ENCODE measurements at regions not wholly inside any gene's neighbourhood (a gene's known extent, or its start where the extent isn't known, plus 50 kb on each side); places are given as distances from the start of the nearest gene placed in this dataset.
"Not testable (repeated sequence)": the region's sequence is repeated elsewhere in the genome, so short reads cannot be mapped to it uniquely, and the experiment has no call there.

DNA sequence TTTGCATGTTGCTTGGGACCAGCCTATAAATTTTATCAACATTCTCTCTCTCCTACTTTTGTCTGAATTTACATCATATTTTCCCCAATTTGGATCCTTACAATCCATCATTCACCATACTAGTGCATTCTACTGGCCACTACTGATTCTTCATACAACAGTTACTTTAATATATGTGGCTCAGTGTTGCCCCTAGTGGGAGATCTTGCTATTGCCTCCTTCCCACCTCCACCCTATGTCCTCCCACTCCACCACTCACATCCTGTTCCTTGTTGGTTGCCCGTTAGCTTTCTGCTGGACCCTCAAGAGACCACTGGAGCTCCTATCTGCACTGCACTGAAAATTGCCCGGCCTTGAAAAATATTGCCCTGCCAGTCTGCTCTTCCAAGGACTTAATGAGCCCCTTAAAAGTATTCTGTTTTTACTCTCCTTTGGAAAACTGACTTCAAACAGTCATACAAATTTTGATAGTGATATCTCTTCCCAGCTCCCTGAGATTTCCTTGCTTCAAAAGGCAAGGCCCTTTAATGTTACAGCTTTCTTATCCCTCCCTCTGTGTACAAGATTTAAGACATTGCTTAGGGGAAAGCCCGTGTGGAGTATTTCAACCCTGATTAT is 243.2 kb upstream of the TMEM229A start:
- Mint-ChIP-seq H3K36me3 (ENCODE audit: low read depth) (no peaks in the 10 kb centered on the region), H3K27ac (no peak overlapping the region), H3K27me3 (no peaks in the 10 kb centered on the region), H3K9me3 (no peaks in the 10 kb centered on the region), H3K4me3 (no peak overlapping the region), H3K4me1 (no peaks in the 10 kb centered on the region)
- peak; percentile 55 for DNase-seq
- intact Hi-C loops (cut with micrococcal nuclease) = no loop called here

GRCh38 chr7:124275411-124275810 is 242.5 kb upstream of the TMEM229A start:
- H3K27me3 Mint-ChIP-seq = no peaks in the 10 kb centered on the region
- H3K36me3 Mint-ChIP-seq (ENCODE audit: low read depth) = no peaks in the 10 kb centered on the region
- no peak overlapping the region for H3K4me3 Mint-ChIP-seq
- H3K27ac Mint-ChIP-seq = no peak overlapping the region
- DNase-seq = no peak
- H3K4me1 Mint-ChIP-seq = no peaks in the 10 kb centered on the region
- no peaks in the 10 kb centered on the region for H3K9me3 Mint-ChIP-seq
- intact Hi-C loops (cut with micrococcal nuclease) = no loop called here

- Mint-ChIP-seq H3K27ac (no peak overlapping the region), H3K36me3 (ENCODE audit: low read depth) (no peaks in the 10 kb centered on the region), H3K4me1 (no peaks in the 10 kb centered on the region), H3K9me3 (no peaks in the 10 kb centered on the region), H3K4me3 (no peak overlapping the region), H3K27me3 (no peaks in the 10 kb centered on the region)
- DNase-seq = no peak
- intact Hi-C loops (cut with micrococcal nuclease) = no loop called here
Measured at GRCh38 chr7:124269774-124270173, 236.9 kb upstream of the TMEM229A start.

DNA sequence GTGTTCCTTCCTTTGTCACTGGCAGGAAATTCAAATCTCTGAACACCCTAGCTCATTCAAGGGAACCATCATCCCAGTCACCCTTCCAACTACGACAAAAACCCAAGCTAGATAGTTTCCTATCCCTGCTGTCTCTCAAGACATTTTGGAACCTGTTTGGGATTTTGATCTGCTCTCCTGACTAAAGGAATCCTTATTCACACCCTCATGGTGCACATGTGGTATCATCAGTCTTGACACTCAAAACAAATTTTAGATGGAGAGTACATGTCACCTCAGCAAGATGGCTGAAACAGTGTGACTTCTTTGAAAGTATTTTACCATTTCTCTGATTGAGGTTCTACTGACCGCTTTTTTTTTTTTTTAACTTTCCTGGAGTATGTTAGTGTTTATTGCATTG is 234.3 kb upstream of the TMEM229A start:
- Mint-ChIP-seq H3K4me3 (no peak overlapping the region), H3K36me3 (ENCODE audit: low read depth) (no peaks in the 10 kb centered on the region), H3K4me1 (no peaks in the 10 kb centered on the region), H3K9me3 (no peaks in the 10 kb centered on the region), H3K27ac (no peak overlapping the region), H3K27me3 (no peaks in the 10 kb centered on the region)
- intact Hi-C loops (cut with micrococcal nuclease) = no loop called here
- no peak for DNase-seq

DNA sequence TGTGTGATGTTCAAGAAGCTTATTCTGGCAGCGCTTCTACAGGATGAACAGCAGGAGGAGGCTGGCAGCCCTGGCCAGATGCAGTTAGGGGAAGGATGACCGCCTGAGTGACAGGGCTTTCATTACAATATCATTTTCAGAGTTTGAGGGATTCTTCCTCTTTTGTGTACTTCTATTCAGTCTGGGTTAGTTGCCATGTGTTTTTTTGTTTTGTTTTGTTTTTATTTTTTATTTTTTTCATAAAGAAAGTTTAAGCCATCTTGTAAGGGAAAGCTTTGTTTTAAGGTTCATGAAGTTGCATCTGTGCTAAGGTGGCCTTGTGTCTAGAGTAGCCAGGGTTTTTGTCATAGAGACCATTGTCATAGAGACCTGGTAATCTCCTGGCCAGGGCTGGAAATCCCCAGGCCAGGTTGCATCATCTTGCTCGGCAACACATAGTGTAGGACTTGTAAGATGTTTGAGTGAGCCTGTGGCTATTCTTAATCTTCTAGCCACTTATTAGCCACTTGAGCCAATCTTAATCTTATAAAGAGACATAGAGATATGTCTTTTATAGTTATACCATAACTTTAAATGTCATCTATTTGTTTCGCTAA is 230.5 kb upstream of the TMEM229A start:
- intact Hi-C loops (cut with micrococcal nuclease) = no loop called here
- H3K36me3 Mint-ChIP-seq (ENCODE audit: low read depth) = no peaks in the 10 kb centered on the region
- no peaks in the 10 kb centered on the region for H3K4me1 Mint-ChIP-seq
- no peaks in the 10 kb centered on the region for H3K27me3 Mint-ChIP-seq
- peaks cover 3% of the 10 kb centered on the region for H3K9me3 Mint-ChIP-seq
- no peak overlapping the region for H3K27ac Mint-ChIP-seq
- no peak for DNase-seq
- no peak overlapping the region for H3K4me3 Mint-ChIP-seq

GRCh38 chr7:124261710-124262109 is 228.8 kb upstream of the TMEM229A start:
- H3K27ac Mint-ChIP-seq = no peak overlapping the region
- intact Hi-C loops (cut with micrococcal nuclease) = no loop called here
- H3K4me1 Mint-ChIP-seq = no peaks in the 10 kb centered on the region
- no peaks in the 10 kb centered on the region for H3K27me3 Mint-ChIP-seq
- no peak overlapping the region for H3K4me3 Mint-ChIP-seq
- no peak for DNase-seq
- H3K36me3 Mint-ChIP-seq (ENCODE audit: low read depth) = no peaks in the 10 kb centered on the region
- peaks cover 3% of the 10 kb centered on the region for H3K9me3 Mint-ChIP-seq

- H3K4me3 Mint-ChIP-seq = no peak overlapping the region
- H3K9me3 Mint-ChIP-seq = peaks cover 3% of the 10 kb centered on the region
- H3K4me1 Mint-ChIP-seq = no peaks in the 10 kb centered on the region
- no peaks in the 10 kb centered on the region for H3K27me3 Mint-ChIP-seq
- H3K36me3 Mint-ChIP-seq (ENCODE audit: low read depth) = no peaks in the 10 kb centered on the region
- DNase-seq = no peak
- intact Hi-C loops (cut with micrococcal nuclease) = no loop called here
- no peak overlapping the region for H3K27ac Mint-ChIP-seq
Measured at GRCh38 chr7:124257638-124258308, 224.9 kb upstream of the TMEM229A start.

DNA sequence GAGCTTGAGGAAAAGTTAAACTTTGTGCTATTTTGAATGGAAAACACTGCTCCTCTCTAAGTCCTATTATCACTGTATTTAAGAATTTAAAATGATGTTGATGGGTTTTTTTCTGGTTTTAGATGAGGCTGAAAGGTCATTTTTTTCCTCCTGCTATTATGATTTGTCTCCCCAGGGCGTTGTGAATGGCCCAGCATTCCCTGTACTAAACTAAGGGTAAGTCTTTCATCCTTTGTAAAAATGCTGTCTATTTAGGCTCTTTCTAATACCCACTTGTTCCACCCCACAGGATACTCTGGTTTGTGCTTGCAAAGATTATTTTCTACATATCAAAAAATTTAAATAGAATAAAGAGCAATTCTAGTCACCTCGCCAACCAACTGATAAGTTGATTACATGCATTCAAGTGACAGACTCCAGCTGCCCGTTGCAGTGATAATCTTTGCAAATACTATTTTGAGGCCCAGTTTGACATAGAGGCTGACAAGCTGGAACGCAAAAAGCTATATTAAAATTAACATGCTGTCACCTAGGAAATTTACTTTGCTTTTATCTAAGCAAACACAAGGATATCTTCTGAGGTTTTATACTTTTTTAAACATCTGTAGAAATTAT is 222.3 kb upstream of the TMEM229A start:
- DNase-seq = no peak
- no peaks in the 10 kb centered on the region for H3K36me3 Mint-ChIP-seq (ENCODE audit: low read depth)
- no peaks in the 10 kb centered on the region for H3K4me1 Mint-ChIP-seq
- intact Hi-C loops (cut with micrococcal nuclease) = no loop called here
- no peak overlapping the region for H3K27ac Mint-ChIP-seq
- H3K27me3 Mint-ChIP-seq = no peaks in the 10 kb centered on the region
- H3K9me3 Mint-ChIP-seq = no peaks in the 10 kb centered on the region
- no peak overlapping the region for H3K4me3 Mint-ChIP-seq

- Mint-ChIP-seq H3K4me1 (no peaks in the 10 kb centered on the region), H3K27ac (no peak overlapping the region), H3K4me3 (no peak overlapping the region), H3K27me3 (no peaks in the 10 kb centered on the region), H3K9me3 (no peaks in the 10 kb centered on the region), H3K36me3 (ENCODE audit: low read depth) (no peaks in the 10 kb centered on the region)
- intact Hi-C loops (cut with micrococcal nuclease) = no loop called here
- DNase-seq = no peak
Measured at GRCh38 chr7:124254396-124254795, 221.5 kb upstream of the TMEM229A start.

GRCh38 chr7:124251636-124252035 is 218.8 kb upstream of the TMEM229A start:
- intact Hi-C loops (cut with micrococcal nuclease) = no loop called here
- DNase-seq = no peak
- Mint-ChIP-seq H3K9me3 (no peaks in the 10 kb centered on the region), H3K4me3 (no peak overlapping the region), H3K27ac (no peak overlapping the region), H3K27me3 (no peaks in the 10 kb centered on the region), H3K4me1 (no peaks in the 10 kb centered on the region), H3K36me3 (ENCODE audit: low read depth) (no peaks in the 10 kb centered on the region)

DNA sequence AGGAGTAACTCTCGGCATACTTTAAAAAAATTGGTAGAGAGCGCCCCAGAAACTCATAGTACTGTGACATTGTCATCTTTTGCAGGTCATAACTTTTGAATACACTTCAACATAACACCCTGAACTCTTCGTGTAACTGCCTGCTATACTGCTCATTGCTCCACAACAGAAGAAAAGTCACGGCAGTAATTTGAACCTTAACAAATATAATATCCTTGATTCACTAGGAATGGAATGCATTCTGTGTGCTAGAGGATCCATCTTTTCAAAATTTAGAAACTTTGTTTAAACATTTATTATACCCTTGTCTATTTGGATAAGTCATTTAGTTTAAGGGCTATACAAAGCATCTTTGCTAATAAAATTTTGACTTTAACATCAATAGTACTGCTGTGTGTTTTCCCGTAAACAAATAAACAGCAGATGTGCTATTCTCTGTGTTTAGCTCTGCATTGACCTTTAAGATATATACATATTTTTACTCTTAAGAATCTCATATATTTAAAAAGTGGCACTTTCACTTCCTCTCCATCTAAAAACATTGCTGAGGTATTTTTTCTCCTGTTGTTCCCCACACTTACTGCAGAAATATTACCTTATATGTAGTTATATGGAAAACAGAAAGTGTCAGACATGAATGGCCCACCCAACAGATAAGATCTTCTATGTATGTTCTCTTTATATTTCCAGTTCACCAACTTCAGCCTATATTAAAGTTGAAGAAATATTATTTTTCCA is 217.6 kb upstream of the TMEM229A start:
- Mint-ChIP-seq H3K4me1 (no peaks in the 10 kb centered on the region), H3K36me3 (ENCODE audit: low read depth) (no peaks in the 10 kb centered on the region), H3K27me3 (no peaks in the 10 kb centered on the region), H3K9me3 (no peaks in the 10 kb centered on the region), H3K27ac (no peak overlapping the region), H3K4me3 (no peak overlapping the region)
- DNase-seq = no peak
- intact Hi-C loops (cut with micrococcal nuclease) = no loop called here

DNA sequence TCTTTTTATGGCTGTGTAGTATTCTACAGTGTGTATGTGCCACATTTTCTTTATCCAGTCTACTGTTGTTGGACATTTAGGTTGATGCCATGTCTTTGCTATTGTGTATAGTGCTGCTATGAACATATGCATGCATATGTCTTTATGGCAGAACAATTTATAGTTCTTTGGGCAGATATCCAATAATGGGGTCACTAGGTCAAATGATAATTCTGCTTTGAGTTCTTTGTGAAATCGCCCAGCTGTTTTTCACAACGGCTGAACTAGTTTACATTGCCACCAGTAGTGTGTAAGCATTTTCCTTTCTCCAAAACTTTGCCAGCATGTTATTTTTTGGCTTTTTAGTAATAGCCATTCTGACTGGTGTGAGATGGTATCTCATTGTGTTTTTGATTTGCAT is 214.8 kb upstream of the TMEM229A start:
- Mint-ChIP-seq H3K4me3 (no peak overlapping the region), H3K27ac (no peak overlapping the region), H3K4me1 (no peaks in the 10 kb centered on the region), H3K36me3 (ENCODE audit: low read depth) (no peaks in the 10 kb centered on the region), H3K9me3 (no peaks in the 10 kb centered on the region), H3K27me3 (no peaks in the 10 kb centered on the region)
- DNase-seq = no peak
- intact Hi-C loops (cut with micrococcal nuclease) = no loop called here

- Mint-ChIP-seq H3K4me1 (no peaks in the 10 kb centered on the region), H3K36me3 (ENCODE audit: low read depth) (no peaks in the 10 kb centered on the region), H3K27me3 (no peaks in the 10 kb centered on the region), H3K27ac (no peak overlapping the region), H3K4me3 (no peak overlapping the region), H3K9me3 (no peaks in the 10 kb centered on the region)
- DNase-seq = no peak
- intact Hi-C loops (cut with micrococcal nuclease) = no loop called here
Measured at GRCh38 chr7:124246262-124246863, 213.5 kb upstream of the TMEM229A start.

DNA sequence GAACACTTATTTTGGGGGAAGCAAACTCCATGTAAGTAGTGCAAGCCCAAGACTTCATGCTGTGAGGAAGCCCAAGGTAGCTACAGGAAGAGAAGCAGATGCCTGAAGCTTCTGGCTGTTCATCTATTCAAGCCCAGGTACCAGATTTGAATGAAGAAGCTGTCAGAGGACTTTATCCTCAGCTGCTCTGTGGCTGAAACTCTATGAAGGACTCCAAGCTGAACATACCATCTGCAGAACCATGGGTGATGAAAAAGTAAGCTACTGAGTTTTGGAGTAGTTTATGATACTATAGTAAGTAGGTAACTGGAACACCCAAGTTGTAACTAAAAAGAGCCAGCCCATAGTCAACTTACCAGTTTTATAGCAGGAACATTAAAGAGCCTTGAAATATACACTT is 211.6 kb upstream of the TMEM229A start:
- H3K27me3 Mint-ChIP-seq; H3K9me3 Mint-ChIP-seq; H3K4me1 Mint-ChIP-seq; H3K27ac Mint-ChIP-seq; intact Hi-C loops (cut with micrococcal nuclease); H3K36me3 Mint-ChIP-seq (ENCODE audit: low read depth); DNase-seq; H3K4me3 Mint-ChIP-seq: not testable (repeated sequence)
